ENCODE measurements at regions not wholly inside any gene's neighbourhood (a gene's known extent, or its start where the extent isn't known, plus 50 kb on each side); places are given as distances from the start of the nearest gene placed in this dataset.

DNA sequence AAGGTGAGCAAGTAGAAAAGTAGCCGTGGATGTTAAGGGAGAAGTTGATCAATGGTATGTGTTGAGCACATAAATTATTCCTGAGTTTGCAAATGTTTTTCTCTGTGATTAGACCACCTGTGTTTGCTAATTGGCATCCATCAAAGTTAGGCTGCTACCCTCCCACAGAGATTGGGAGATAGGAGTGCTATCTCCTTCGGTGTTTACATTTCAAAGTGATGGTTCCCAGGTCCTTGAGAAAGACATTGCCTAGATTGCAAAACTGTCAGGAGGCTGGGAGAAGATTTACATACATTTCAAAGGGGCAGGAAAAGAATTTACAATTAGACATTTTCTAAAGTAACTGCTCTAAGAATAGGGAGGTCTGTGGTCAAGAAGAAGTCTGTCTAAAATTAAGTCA, 54.3 kb upstream of the CNTNAP4 start:
- TF ChIP-seq, protein P1, sequence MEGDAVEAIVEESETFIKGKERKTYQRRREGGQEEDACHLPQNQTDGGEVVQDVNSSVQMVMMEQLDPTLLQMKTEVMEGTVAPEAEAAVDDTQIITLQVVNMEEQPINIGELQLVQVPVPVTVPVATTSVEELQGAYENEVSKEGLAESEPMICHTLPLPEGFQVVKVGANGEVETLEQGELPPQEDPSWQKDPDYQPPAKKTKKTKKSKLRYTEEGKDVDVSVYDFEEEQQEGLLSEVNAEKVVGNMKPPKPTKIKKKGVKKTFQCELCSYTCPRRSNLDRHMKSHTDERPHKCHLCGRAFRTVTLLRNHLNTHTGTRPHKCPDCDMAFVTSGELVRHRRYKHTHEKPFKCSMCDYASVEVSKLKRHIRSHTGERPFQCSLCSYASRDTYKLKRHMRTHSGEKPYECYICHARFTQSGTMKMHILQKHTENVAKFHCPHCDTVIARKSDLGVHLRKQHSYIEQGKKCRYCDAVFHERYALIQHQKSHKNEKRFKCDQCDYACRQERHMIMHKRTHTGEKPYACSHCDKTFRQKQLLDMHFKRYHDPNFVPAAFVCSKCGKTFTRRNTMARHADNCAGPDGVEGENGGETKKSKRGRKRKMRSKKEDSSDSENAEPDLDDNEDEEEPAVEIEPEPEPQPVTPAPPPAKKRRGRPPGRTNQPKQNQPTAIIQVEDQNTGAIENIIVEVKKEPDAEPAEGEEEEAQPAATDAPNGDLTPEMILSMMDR (IDR thresholded peaks at IDR 0.05; ENCODE audit: extremely low read depth, missing control alignments), result no peak
- DNase-seq (ENCODE audit: low spot score), result no peak

DNA sequence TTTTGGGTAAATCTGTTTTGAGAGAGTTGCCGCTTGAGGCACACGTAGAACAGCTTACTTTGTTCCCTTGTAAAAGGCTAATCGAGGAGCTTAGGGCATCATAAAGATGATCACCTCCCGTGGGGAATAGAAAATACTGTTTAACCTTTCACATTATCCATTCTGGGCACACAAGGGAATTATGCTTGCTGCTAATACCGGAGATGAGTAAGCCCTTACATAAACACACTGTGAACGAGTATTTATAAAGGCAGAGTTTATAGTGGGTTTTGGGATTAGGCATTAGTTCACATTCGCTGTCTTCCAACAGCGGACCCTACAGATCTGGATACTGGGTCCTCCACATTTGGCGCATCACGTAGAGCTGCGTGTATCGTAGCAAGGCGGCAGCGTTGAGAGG, 51.2 kb upstream of the CNTNAP4 start:
- DNase-seq (ENCODE audit: low spot score), result no peak
- TF ChIP-seq, protein P1 (IDR thresholded peaks at IDR 0.05; ENCODE audit: extremely low read depth, missing control alignments), result no peak

DNA sequence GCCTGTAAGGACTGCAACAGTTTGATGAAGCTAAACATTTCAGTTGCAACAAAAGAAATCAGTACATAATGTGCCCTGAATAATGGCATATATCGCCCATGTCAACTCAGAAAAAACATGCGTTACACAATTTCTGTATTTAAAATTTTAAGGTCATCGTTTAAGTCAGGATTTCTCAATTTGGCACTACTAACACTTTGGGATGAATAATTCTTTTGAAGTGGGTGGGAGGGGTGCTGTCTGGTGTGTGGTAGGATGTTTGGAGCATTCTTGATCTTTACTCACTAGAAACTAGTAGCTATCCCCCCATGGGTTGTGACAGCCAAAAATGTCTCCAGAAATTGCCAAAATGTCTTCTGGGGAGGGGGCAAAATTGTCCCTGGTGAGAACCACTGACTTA, 50.7 kb upstream of the CNTNAP4 start:
- TF ChIP-seq, protein P1 (IDR thresholded peaks at IDR 0.05; ENCODE audit: extremely low read depth, missing control alignments), result no peak
- no peak for DNase-seq (ENCODE audit: low spot score)
